MM.1S (cell line): ENCODE measurements at regions not wholly inside any gene's neighbourhood (a gene's known extent, or its start where the extent isn't known, plus 50 kb on each side); places are given as distances from the start of the nearest gene placed in this dataset.

Experiments
- CTCF ChIP-seq: fragments of 300-600 bp; sonication (generic); IDR thresholded peaks from 2 replicates; pipeline ENCODE4 v1.5.1; 2016; ENCODE audit warnings: antibody characterized with exemption, low read length, mixed read lengths
- EZH2 ChIP-seq: fragments of 300-600 bp; sonication (generic); optimal IDR thresholded peaks from 2 replicates; pipeline ENCODE3; 2017; ENCODE audit warnings: low read depth, mild to moderate bottlenecking, antibody characterized with exemption, low read length, mixed read lengths

GRCh38 chrX:1108501-1109445 lies 103.7 kb downstream of the CRLF2 start:
- no peak for TF ChIP-seq EZH2
- TF ChIP-seq CTCF, result no peak
